ENCODE measurements at regions not wholly inside any gene's neighbourhood (a gene's known extent, or its start where the extent isn't known, plus 50 kb on each side); places are given as distances from the start of the nearest gene placed in this dataset.

DNA sequence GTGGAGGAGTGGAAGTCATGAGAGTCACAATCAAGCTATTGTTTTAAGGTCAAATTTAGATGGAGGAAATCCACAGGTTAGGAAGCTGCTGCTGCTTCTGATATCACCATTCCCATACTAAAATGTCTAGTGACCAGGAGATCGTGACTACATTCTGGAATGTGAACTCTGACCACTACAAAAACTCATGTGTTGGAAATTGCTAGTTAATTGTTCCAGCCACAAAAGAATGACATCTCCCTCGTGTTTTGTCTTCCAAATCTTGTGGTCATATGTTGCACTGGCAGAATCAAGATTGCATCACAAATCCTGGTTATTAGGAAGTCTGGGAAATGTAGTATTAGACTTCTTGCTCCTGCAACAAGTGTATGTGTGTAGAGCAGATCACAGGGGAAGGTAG, 441.9 kb downstream of the CD109 start:
- no peak for TF ChIP-seq CTCF (IDR thresholded peaks at IDR 0.05; ENCODE audit: borderline replicate concordance, extremely low read depth, low read length, poor library complexity, severe bottlenecking)
- TF ChIP-seq EZH2 (IDR thresholded peaks at IDR 0.05; ENCODE audit: borderline replicate concordance, low read depth, low read length, severe bottlenecking), result no peak
